Upper lobe of left lung (tissue), 6 donors: ENCODE measurements at regions not wholly inside any gene's neighbourhood (a gene's known extent, or its start where the extent isn't known, plus 50 kb on each side); places are given as distances from the start of the nearest gene placed in this dataset.
"Not testable (repeated sequence)": the region's sequence is repeated elsewhere in the genome, so short reads cannot be mapped to it uniquely, and the experiment has no call there.

Source experiments
- ATAC-seq, 2 donors: fragments of 200-7000 bp; cut with Tn5 transposase; one replicate each; pipeline ENCODE4 v1.9.1; 2022; ENCODE audit warnings: mild to moderate bottlenecking in 2 of 2, moderate library complexity in 2 of 2; ENCODE audit not compliant: low FRiP score in 2 of 2
- DNase-seq, 2 donors: peaks; one replicate each; pipeline ENCODE4 v3.0.0-alpha.2; 2019 to 2020
- H3K27ac ChIP-seq, 4 donors: fragments of 200-600 bp; sonication (generic); one replicate each; pipeline ENCODE4 v1.5.1; 2016 to 2019
- H3K27me3 ChIP-seq, 4 donors: fragments of 200-600 bp; sonication (generic); one replicate each; pipeline ENCODE4 v1.5.1; 2017 to 2019
- H3K36me3 ChIP-seq, 4 donors: fragments of 200-600 bp; sonication (generic); one replicate each; pipeline ENCODE4 v1.5.1; 2016 to 2019
- H3K4me1 ChIP-seq, 4 donors: fragments of 200-600 bp; sonication (generic); one replicate each; pipeline ENCODE4 v1.5.1; 2018 to 2019
- H3K4me3 ChIP-seq, 4 donors: fragments of 200-600 bp; sonication (generic); one replicate each; pipeline ENCODE4 v1.5.1; 2017 to 2019; ENCODE audit warnings: mild to moderate bottlenecking in 2 of 4, moderate library complexity in 1 of 4
- H3K9me3 ChIP-seq, 4 donors: fragments of 200-600 bp; sonication (generic); one replicate each; pipeline ENCODE4 v1.5.1; 2018 to 2019
- CTCF ChIP-seq, 6 experiments: fragments of 450-650 bp in 4 of 6; fragments of 200-600 bp in 2 of 6; sonication (generic) in 2 of 6; IDR thresholded peaks; one replicate each; pipeline ENCODE4 v1.5.1; 2016 to 2019; ENCODE audit warnings: antibody characterized with exemption in 6 of 6
- WGBS, 2 donors: methylation state at CpG; one replicate each; pipeline ENCODE4 v1.1.5; 2017 to 2018; 5-methylcytosine and 5-hydroxymethylcytosine counted together
- donor health status: DM: no; HTN: no; CAD: no; lungs with moderate emphysema.
- donor health status: DM: no; HTN: yes; CAD: no; lungs with severe emphysema.

DNA sequence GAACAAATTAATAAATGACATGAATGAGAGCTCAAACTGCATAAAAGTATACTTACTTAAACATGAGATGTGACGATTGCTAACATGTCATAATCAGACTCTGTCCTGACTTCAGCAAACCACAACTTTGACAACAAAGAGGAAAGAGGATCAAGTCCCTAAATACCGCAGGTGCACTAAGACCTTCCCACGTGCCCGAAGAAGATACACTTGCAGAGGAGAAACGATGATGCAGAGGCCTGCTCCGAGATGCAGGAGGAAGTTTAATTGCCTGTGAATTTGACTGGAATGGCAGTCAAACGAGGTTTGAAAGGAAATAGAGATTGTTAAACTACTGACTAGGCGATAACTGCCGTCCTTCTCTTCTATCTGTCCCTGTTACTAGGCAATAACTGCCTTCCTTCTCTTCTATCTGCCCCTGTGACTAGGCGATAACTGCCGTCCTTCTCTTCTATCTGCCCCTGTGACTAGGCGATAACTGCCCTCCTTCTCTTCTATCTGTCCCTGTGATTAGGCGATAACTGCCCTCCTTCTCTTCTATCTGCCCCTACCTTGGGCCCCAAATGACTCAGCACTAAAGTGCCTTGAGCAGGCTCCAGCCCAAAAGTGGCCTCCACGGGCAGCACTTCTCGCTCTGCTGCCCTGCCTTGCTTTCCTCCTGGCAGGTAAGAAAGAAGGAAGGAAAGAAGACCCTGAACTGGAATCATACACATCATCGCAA is 2226.0 kb upstream of the DEFB115 start:
- not testable (repeated sequence) for H3K9me3 ChIP-seq, H3K27me3 ChIP-seq, H3K4me3 ChIP-seq, H3K36me3 ChIP-seq, DNase-seq, H3K4me1 ChIP-seq, ATAC-seq, H3K27ac ChIP-seq
- 74 to 80% methylated on average over 16 of the region's 16 CpGs for WGBS, 2 donors

GRCh38 chr20:29044239-29044638 is 2213.2 kb upstream of the DEFB115 start:
- peak in 1 of 2 donors; percentile 40 for DNase-seq
- H3K27me3 ChIP-seq, H3K4me1 ChIP-seq, H3K9me3 ChIP-seq, H3K27ac ChIP-seq, ATAC-seq, H3K4me3 ChIP-seq, H3K36me3 ChIP-seq: not testable (repeated sequence)
- WGBS, 2 donors = 65 to 88% methylated on average over 4 to 11 of the region's 12 CpGs

- not testable (repeated sequence) for DNase-seq, H3K27ac ChIP-seq, H3K9me3 ChIP-seq, H3K4me1 ChIP-seq, ATAC-seq, H3K4me3 ChIP-seq, H3K27me3 ChIP-seq, H3K36me3 ChIP-seq
- TF ChIP-seq CTCF (IDR thresholded peaks at IDR 0.05) = peak in 1 of 6 experiments; percentile 18
- WGBS, 2 donors = 60 to 70% methylated on average over 4 of the region's 4 CpGs
Measured at GRCh38 chr20:29050008-29050606, 2207.4 kb upstream of the DEFB115 start.

- WGBS, 2 donors = 29 to 31% methylated on average over 6 of the region's 6 CpGs
- not testable (repeated sequence) for H3K36me3 ChIP-seq, H3K4me1 ChIP-seq, ATAC-seq, H3K27me3 ChIP-seq, H3K27ac ChIP-seq, DNase-seq, H3K4me3 ChIP-seq
- peaks cover 0 to 11% (median 0%) of the 10 kb centered on the region in 4 donors for H3K9me3 ChIP-seq
- TF ChIP-seq CTCF (IDR thresholded peaks at IDR 0.05) = peak in 2 of 6 experiments; percentile 6 to 15
Measured at GRCh38 chr20:29057866-29058484, 2199.5 kb upstream of the DEFB115 start.

DNA sequence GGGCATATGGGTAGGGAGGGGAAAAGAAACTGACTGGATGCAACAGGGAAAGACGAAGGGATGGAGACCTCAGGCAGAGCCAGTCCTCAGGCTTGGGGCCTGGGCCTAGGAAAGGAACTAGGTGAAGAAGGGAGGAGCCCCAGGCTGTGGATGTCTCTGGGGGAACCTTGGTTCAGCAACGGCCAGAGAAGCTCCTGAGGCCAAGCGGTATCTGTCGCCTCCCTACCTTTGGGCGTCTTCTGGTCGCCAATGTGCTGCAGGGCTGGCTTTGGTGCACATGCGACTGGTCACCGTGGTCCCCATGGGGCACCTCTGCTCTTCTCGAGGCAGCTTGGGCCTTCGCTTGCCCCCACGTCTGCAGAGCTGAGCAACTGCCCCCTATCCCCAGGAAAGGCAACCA is 2195.0 kb upstream of the DEFB115 start:
- not testable (repeated sequence) for ATAC-seq, H3K4me1 ChIP-seq, H3K27me3 ChIP-seq, H3K36me3 ChIP-seq, H3K27ac ChIP-seq, H3K4me3 ChIP-seq
- DNase-seq = peak in 1 of 2 donors; percentile 36
- 74 to 79% methylated on average over 6 to 11 of the region's 11 CpGs for WGBS, 2 donors
- H3K9me3 ChIP-seq = peaks cover 0 to 18% (median 3%) of the 10 kb centered on the region in 4 donors

DNA sequence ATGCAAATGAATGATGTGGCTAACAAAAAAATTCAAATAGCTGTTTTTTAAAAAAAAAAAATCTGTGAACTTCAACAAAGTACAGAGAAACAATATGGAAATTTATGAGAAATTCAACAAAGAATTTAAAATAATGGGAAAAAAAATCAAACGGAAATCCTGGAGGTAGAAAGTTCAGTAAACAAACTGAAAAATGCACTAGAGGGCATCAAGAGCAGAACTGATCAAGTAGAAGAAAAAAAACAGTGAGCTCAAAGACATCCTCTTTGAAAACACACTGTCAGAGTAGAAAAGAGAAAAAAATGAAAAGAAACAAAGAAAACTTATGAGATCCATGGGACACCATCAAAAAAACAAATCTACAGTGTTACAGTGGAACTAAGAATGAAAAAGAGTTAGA is 2191.1 kb upstream of the DEFB115 start:
- not testable (repeated sequence) for H3K4me3 ChIP-seq, DNase-seq, H3K36me3 ChIP-seq, ATAC-seq, H3K27ac ChIP-seq, H3K27me3 ChIP-seq, H3K4me1 ChIP-seq
- H3K9me3 ChIP-seq = peaks cover 0 to 18% (median 5%) of the 10 kb centered on the region in 4 donors
- 54 to 65% methylated on average over 1 of the region's 1 CpG for WGBS, 2 donors

GRCh38 chr20:29073640-29074039 is 2183.8 kb upstream of the DEFB115 start:
- WGBS, 2 donors = 71 to 77% methylated on average over 8 of the region's 8 CpGs
- not testable (repeated sequence) for ATAC-seq

More at GRCh38 chr20:29073640-29074039, 2183.8 kb upstream of the DEFB115 start:
- H3K4me3 ChIP-seq, H3K27ac ChIP-seq, H3K4me1 ChIP-seq, H3K36me3 ChIP-seq, DNase-seq, H3K27me3 ChIP-seq: not testable (repeated sequence)
- H3K9me3 ChIP-seq = peaks cover 0 to 12% (median 5%) of the 10 kb centered on the region in 4 donors
